IMR-90 (cell line): ENCODE measurements at regions not wholly inside any gene's neighbourhood (a gene's known extent, or its start where the extent isn't known, plus 50 kb on each side); places are given as distances from the start of the nearest gene placed in this dataset.

Source experiments
- ATAC-seq: fragments of 200-7000 bp; cut with Tn5 transposase; 2 replicates; pipeline ENCODE4 v1.9.1; 2020; ENCODE audit warnings: low read depth, mild to moderate bottlenecking, moderate library complexity
- BruUV-seq: library from RNA; stranded (reverse); fragments of 400-500 nt; replicated peaks from 2 replicates; lab custom pipeline; 2021; lab: Mats Ljungman, UMichigan
- CTCF ChIA-PET: fragments of 300-600 bp; formaldehyde crosslinking; extraction: SDS; loops from one replicate; lab custom pipeline; 2021; ENCODE audit warnings: antibody characterized with exemption; lab: Yijun Ruan, JAX
- POLR2A ChIA-PET: fragments of 300-600 bp; sonication (Branson Sonifier 250); formaldehyde crosslinking; loops from one replicate; lab custom pipeline; 2022; ENCODE audit warnings: antibody characterized with exemption; ENCODE audit not compliant: unreplicated experiment; lab: Charles Lee
- DNase-seq: peaks from one replicate; pipeline ENCODE4 v3.0.0; 2013
- H2AFZ ChIP-seq: replicated peaks from 2 replicates; pipeline ENCODE3; 2013; ENCODE audit warnings: low read length, mild to moderate bottlenecking; ENCODE audit not compliant: poor library complexity
- H2AK5ac ChIP-seq: 2 replicates; pipeline ENCODE4 v1.6.1; 2013; ENCODE audit warnings: low read depth, low read length, inconsistent platforms
- H2AK9ac ChIP-seq: replicated peaks from 2 replicates; pipeline ENCODE3; 2013; ENCODE audit warnings: mild to moderate bottlenecking, low read depth, low read length, moderate library complexity; ENCODE audit not compliant: poor library complexity
- H2BK120ac ChIP-seq: 2 replicates; pipeline ENCODE4 v1.6.1; 2013; ENCODE audit warnings: low read depth, low read length, inconsistent platforms
- H2BK15ac ChIP-seq: 3 replicates; pipeline ENCODE4 v1.6.1; 2013; ENCODE audit warnings: low read depth, low read length, inconsistent platforms
- H2BK20ac ChIP-seq: 2 replicates; pipeline ENCODE4 v1.6.1; 2013; ENCODE audit warnings: low read depth, mild to moderate bottlenecking, inconsistent platforms, low read length, moderate library complexity
- H2BK5ac ChIP-seq: 2 replicates; pipeline ENCODE4 v1.6.1; 2013; ENCODE audit warnings: mild to moderate bottlenecking, low read depth, low read length, inconsistent platforms; ENCODE audit not compliant: poor library complexity, severe bottlenecking
- H3K14ac ChIP-seq: replicated peaks from 2 replicates; pipeline ENCODE4 v1.6.1; 2013; ENCODE audit warnings: low read depth, low read length, inconsistent platforms
- H3K18ac ChIP-seq: 2 replicates; pipeline ENCODE4 v1.6.1; 2013; ENCODE audit warnings: low read depth, low read length, control low read depth
- H3K23ac ChIP-seq: 2 replicates; pipeline ENCODE4 v1.6.1; 2013; ENCODE audit warnings: low read depth, low read length, inconsistent platforms
- H3K27ac ChIP-seq: 2 replicates; pipeline ENCODE4 v1.5.1; 2013; ENCODE audit warnings: mild to moderate bottlenecking, control low read depth, low read length; ENCODE audit not compliant: insufficient read depth
- H3K27me3 ChIP-seq: 2 replicates; pipeline ENCODE4 v1.6.1; 2013; ENCODE audit warnings: low read length; ENCODE audit not compliant: control insufficient read depth, insufficient read depth
- H3K36me3 ChIP-seq: 2 replicates; pipeline ENCODE4 v1.6.1; 2013; ENCODE audit warnings: low read length, mixed read lengths; ENCODE audit not compliant: control insufficient read depth, insufficient read depth
- H3K4ac ChIP-seq: 2 replicates; pipeline ENCODE4 v1.6.1; 2013; ENCODE audit warnings: low read depth, low read length, inconsistent platforms
- H3K4me1 ChIP-seq: 2 replicates; pipeline ENCODE4 v1.6.1; 2013; ENCODE audit warnings: low read length, mixed read lengths; ENCODE audit not compliant: control insufficient read depth, insufficient read depth
- H3K4me2 ChIP-seq: 2 replicates; pipeline ENCODE4 v1.6.1; 2013; ENCODE audit warnings: low read depth, mild to moderate bottlenecking, control low read depth, low read length, moderate library complexity
- H3K4me3 ChIP-seq: 2 replicates; pipeline ENCODE4 v1.5.1; 2013; ENCODE audit warnings: low read depth, mild to moderate bottlenecking, control low read depth, low read length, moderate library complexity; ENCODE audit not compliant: insufficient read depth
- H3K56ac ChIP-seq: 2 replicates; pipeline ENCODE4 v1.6.1; 2013; ENCODE audit warnings: low read length, inconsistent platforms; ENCODE audit not compliant: insufficient read depth; ENCODE audit errors: extremely low read depth
- H3K79me1 ChIP-seq, 2 experiments: 2 replicates each; pipeline ENCODE4 v1.6.1; 2013; ENCODE audit warnings: low read length in 2 of 2, inconsistent platforms in 1 of 2, low read depth in 1 of 2
- H3K9ac ChIP-seq: 2 replicates; pipeline ENCODE4 v1.6.1; 2013; ENCODE audit warnings: low read depth, low read length, control low read depth
- H3K9me1 ChIP-seq: 2 replicates; pipeline ENCODE4 v1.6.1; 2013; ENCODE audit warnings: low read length, inconsistent platforms; ENCODE audit not compliant: insufficient read depth
- H3K9me3 ChIP-seq: 2 replicates; pipeline ENCODE4 v1.6.1; 2013; ENCODE audit warnings: low read length; ENCODE audit not compliant: control insufficient read depth, insufficient read depth
- H4K20me1 ChIP-seq: 2 replicates; pipeline ENCODE4 v1.6.1; 2013; ENCODE audit warnings: low read length, inconsistent platforms; ENCODE audit not compliant: insufficient read depth
- H4K5ac ChIP-seq: 2 replicates; pipeline ENCODE4 v1.6.1; 2013; ENCODE audit warnings: mild to moderate bottlenecking, low read depth, low read length, control low read depth
- H4K8ac ChIP-seq, 2 experiments: 2 replicates each; pipeline ENCODE4 v1.6.1; 2013; ENCODE audit warnings: low read depth in 2 of 2, low read length in 2 of 2, control low read depth in 1 of 2, inconsistent platforms in 1 of 2
- H4K91ac ChIP-seq: 2 replicates; pipeline ENCODE4 v1.6.1; 2013; ENCODE audit warnings: low read depth, low read length, inconsistent platforms; ENCODE audit not compliant: insufficient read depth
- BHLHE40 ChIP-seq: fragments of 150-350 bp; IDR thresholded peaks from 2 replicates; pipeline ENCODE4 v1.6.1; 2016; ENCODE audit warnings: mild to moderate bottlenecking, low read depth, low read length
- CEBPB ChIP-seq: IDR thresholded peaks from 2 replicates; pipeline ENCODE4 v1.6.1; 2012; ENCODE audit warnings: low read depth, low read length, improper control_type of control experiment
- CHD1 ChIP-seq: IDR thresholded peaks from 2 replicates; pipeline ENCODE4 v1.6.1; 2012; ENCODE audit warnings: low read depth, low read length, improper control_type of control experiment
- ELK1 ChIP-seq: fragments of 150-350 bp; IDR thresholded peaks from 2 replicates; pipeline ENCODE4 v1.6.1; 2016; ENCODE audit warnings: low read depth, mild to moderate bottlenecking, low read length, moderate library complexity, borderline replicate concordance
- FOS ChIP-seq: fragments of 150-350 bp; IDR thresholded peaks from 2 replicates; pipeline ENCODE4 v1.6.1; 2016; ENCODE audit warnings: low read depth, low read length
- MAFK ChIP-seq: IDR thresholded peaks from 2 replicates; pipeline ENCODE4 v1.6.1; 2012; ENCODE audit warnings: low read depth, low read length, improper control_type of control experiment
- MXI1 ChIP-seq: IDR thresholded peaks from 2 replicates; pipeline ENCODE4 v1.6.1; 2012; ENCODE audit warnings: low read depth, mild to moderate bottlenecking, low read length, moderate library complexity, borderline replicate concordance
- RAD21 ChIP-seq: IDR thresholded peaks from 2 replicates; pipeline ENCODE4 v1.6.1; 2012; ENCODE audit warnings: low read length, improper control_type of control experiment
- RCOR1 ChIP-seq: IDR thresholded peaks from 2 replicates; pipeline ENCODE4 v1.6.1; 2012; ENCODE audit warnings: mild to moderate bottlenecking, low read length, improper control_type of control experiment; ENCODE audit not compliant: insufficient replicate concordance
- SMC3 ChIP-seq: fragments of 150-350 bp; IDR thresholded peaks from 2 replicates; pipeline ENCODE4 v1.6.1; 2016; ENCODE audit warnings: low read depth, mild to moderate bottlenecking, antibody characterized with exemption, low read length, moderate library complexity
- USF2 ChIP-seq: fragments of 150-350 bp; IDR thresholded peaks from 2 replicates; pipeline ENCODE4 v1.6.1; 2017; ENCODE audit warnings: mild to moderate bottlenecking, antibody characterized with exemption, low read length, low read depth
- dilution Hi-C: fragments of 300-500 bp; cut with HindIII; formaldehyde crosslinking; loops from one replicate; pipeline ENCODE4 v1.14.3; 2018; ENCODE audit warnings: low sequenced_read_pairs; ENCODE audit not compliant: unreplicated experiment
- in situ Hi-C: fragments of 300-500 bp; cut with MboI; formaldehyde crosslinking; loops from 3 replicates; pipeline ENCODE4 v1.14.3; 2019; ENCODE audit warnings: low sequenced_read_pairs, inconsistent platforms, mixed read lengths
- intact Hi-C: fragments of 100-400 bp; cut with micrococcal nuclease; formaldehyde crosslinking; loops from 2 replicates; pipeline ENCODE4 v1.10.0; 2022

- Histone ChIP-seq H3K23ac (no peak overlapping the region), H4K5ac (no peak overlapping the region), H2BK15ac (no peak overlapping the region), H2AFZ (no peak overlapping the region), H3K36me3 (no peaks in the 10 kb centered on the region), H2BK5ac (no peak overlapping the region), H3K56ac (no peak overlapping the region), H3K4me2 (no peak overlapping the region), H3K27ac (no peak overlapping the region), H3K14ac (no peak overlapping the region), H2AK9ac (no peak overlapping the region), H4K20me1 (no peaks in the 10 kb centered on the region), H3K9ac (no peak overlapping the region), H3K79me1 (no peaks in the 10 kb centered on the region), H3K27me3 (no peaks in the 10 kb centered on the region; the same call in 1 of the 2 replicates), H2AK5ac (no peak overlapping the region), H3K9me1 (no peaks in the 10 kb centered on the region), H4K8ac (no peak overlapping the region), H3K18ac (no peak overlapping the region), H3K9me3 (no peaks in the 10 kb centered on the region), H2BK20ac (no peak overlapping the region), H2BK120ac (no peak overlapping the region), H3K4ac (no peak overlapping the region), H3K4me3 (no peak overlapping the region), H4K91ac (no peak overlapping the region), H3K4me1 (no peaks in the 10 kb centered on the region)
- DNase-seq = no peak
- in situ Hi-C loops = no loop called here
- dilution Hi-C loops = no loop called here
- intact Hi-C loops = no loop called here
- TF ChIP-seq SMC3 (no peak), MAFK (no peak), CHD1 (no peak), RCOR1 (no peak), FOS (no peak), ELK1 (no peak), BHLHE40 (no peak), RAD21 (no peak), MXI1 (no peak), USF2 (no peak), CEBPB (no peak)
- no TSS peak for BruUV-seq
- no peak for ATAC-seq
- ChIA-PET POLR2A (no interaction called here), CTCF (no interaction called here)
These were observed 236.4 kb downstream of the PPP1R2C start for GRCh38 chrX:42541554-42541953.
